ENCODE measurements at regions not wholly inside any gene's neighbourhood (a gene's known extent, or its start where the extent isn't known, plus 50 kb on each side); places are given as distances from the start of the nearest gene placed in this dataset.
"Not testable (repeated sequence)": the region's sequence is repeated elsewhere in the genome, so short reads cannot be mapped to it uniquely, and the experiment has no call there.

GRCh38 chr4:98828801-98829200 is 100.1 kb downstream of the EIF4E start:
- intact Hi-C loops (cut with DNase I), result no loop called here
- ATAC-seq (no peak), DNase-seq (ENCODE audit: missing footprints) (no peak)

GRCh38 chr4:98827661-98828060 is 101.3 kb downstream of the EIF4E start:
- ATAC-seq (no peak), DNase-seq (ENCODE audit: missing footprints) (no peak)
- intact Hi-C loops (cut with DNase I), result no loop called here

- ATAC-seq (no peak), DNase-seq (ENCODE audit: missing footprints) (no peak)
- intact Hi-C loops (cut with DNase I), result no loop called here
Measured at GRCh38 chr4:98822144-98822543, 106.8 kb downstream of the EIF4E start.

- intact Hi-C loops (cut with DNase I); ATAC-seq; DNase-seq (ENCODE audit: missing footprints): not testable (repeated sequence)
Measured at GRCh38 chr4:98818116-98818515, 110.8 kb downstream of the EIF4E start.

GRCh38 chr4:98816816-98817215 is 112.1 kb downstream of the EIF4E start:
- intact Hi-C loops (cut with DNase I), result no loop called here
- ATAC-seq (no peak), DNase-seq (ENCODE audit: missing footprints) (no peak)

GRCh38 chr4:98816386-98816785 is 112.5 kb downstream of the EIF4E start:
- no peak for DNase-seq (ENCODE audit: missing footprints)
- intact Hi-C loops (cut with DNase I), result no loop called here
- ATAC-seq, result no peak

GRCh38 chr4:98804403-98804802 is 124.5 kb downstream of the EIF4E start:
- DNase-seq (ENCODE audit: missing footprints) (no peak), ATAC-seq (no peak)
- intact Hi-C loops (cut with DNase I), result no loop called here

GRCh38 chr4:98803251-98803650 is 125.7 kb downstream of the EIF4E start:
- no peak for ATAC-seq
- DNase-seq (ENCODE audit: missing footprints), result no peak
- intact Hi-C loops (cut with DNase I), result no loop called here

GRCh38 chr4:98802770-98803198 is 126.1 kb downstream of the EIF4E start:
- intact Hi-C loops (cut with DNase I), result no loop called here
- no peak for ATAC-seq

GRCh38 chr4:98801259-98801725 is 127.6 kb downstream of the EIF4E start:
- intact Hi-C loops (cut with DNase I), result no loop called here
- no peak for DNase-seq (ENCODE audit: missing footprints)
- ATAC-seq, result no peak

More at GRCh38 chr4:98802770-98803198, 126.1 kb downstream of the EIF4E start:
- no peak for DNase-seq (ENCODE audit: missing footprints)

GRCh38 chr4:98796991-98797390 is 131.9 kb downstream of the EIF4E start:
- DNase-seq (ENCODE audit: missing footprints), result no peak
- ATAC-seq, result no peak
- intact Hi-C loops (cut with DNase I), result no loop called here

GRCh38 chr4:98794565-98795205 is 134.2 kb downstream of the EIF4E start:
- intact Hi-C loops (cut with DNase I), result no loop called here
- DNase-seq (ENCODE audit: missing footprints) (no peak), ATAC-seq (no peak)

GRCh38 chr4:98793658-98794057 is 135.2 kb upstream of the TSPAN5 start:
- ATAC-seq, result no peak
- intact Hi-C loops (cut with DNase I), result no loop called here

GRCh38 chr4:98786866-98787265 is 128.5 kb upstream of the TSPAN5 start:
- intact Hi-C loops (cut with DNase I), result no loop called here
- no peak for DNase-seq (ENCODE audit: missing footprints)
- no peak for ATAC-seq

More at GRCh38 chr4:98793658-98794057, 135.2 kb upstream of the TSPAN5 start:
- no peak for DNase-seq (ENCODE audit: missing footprints)

GRCh38 chr4:98784947-98785706 is 126.7 kb upstream of the TSPAN5 start:
- intact Hi-C loops (cut with DNase I), result no loop called here
- ATAC-seq (no peak), DNase-seq (ENCODE audit: missing footprints) (no peak)

GRCh38 chr4:98781641-98782357 is 123.4 kb upstream of the TSPAN5 start:
- intact Hi-C loops (cut with DNase I), result no loop called here
- DNase-seq (ENCODE audit: missing footprints) (no peak), ATAC-seq (no peak)

GRCh38 chr4:98780926-98781325 is 122.5 kb upstream of the TSPAN5 start:
- no peak for ATAC-seq
- intact Hi-C loops (cut with DNase I), result no loop called here
- no peak for DNase-seq (ENCODE audit: missing footprints)

- DNase-seq (ENCODE audit: missing footprints) (no peak), ATAC-seq (no peak)
- intact Hi-C loops (cut with DNase I), result no loop called here
Measured at GRCh38 chr4:98779088-98779487, 120.7 kb upstream of the TSPAN5 start.

GRCh38 chr4:98778206-98778605 is 119.8 kb upstream of the TSPAN5 start:
- ATAC-seq (no peak), DNase-seq (ENCODE audit: missing footprints) (no peak)
- intact Hi-C loops (cut with DNase I), result no loop called here

GRCh38 chr4:98775672-98776071 is 117.3 kb upstream of the TSPAN5 start:
- no peak for DNase-seq (ENCODE audit: missing footprints)
- intact Hi-C loops (cut with DNase I), result no loop called here
- ATAC-seq, result no peak
